ENCODE measurements at regions not wholly inside any gene's neighbourhood (a gene's known extent, or its start where the extent isn't known, plus 50 kb on each side); places are given as distances from the start of the nearest gene placed in this dataset.
A peak's percentile ranks its signal among the peaks of the same experiment; 100 is the strongest.

DNA sequence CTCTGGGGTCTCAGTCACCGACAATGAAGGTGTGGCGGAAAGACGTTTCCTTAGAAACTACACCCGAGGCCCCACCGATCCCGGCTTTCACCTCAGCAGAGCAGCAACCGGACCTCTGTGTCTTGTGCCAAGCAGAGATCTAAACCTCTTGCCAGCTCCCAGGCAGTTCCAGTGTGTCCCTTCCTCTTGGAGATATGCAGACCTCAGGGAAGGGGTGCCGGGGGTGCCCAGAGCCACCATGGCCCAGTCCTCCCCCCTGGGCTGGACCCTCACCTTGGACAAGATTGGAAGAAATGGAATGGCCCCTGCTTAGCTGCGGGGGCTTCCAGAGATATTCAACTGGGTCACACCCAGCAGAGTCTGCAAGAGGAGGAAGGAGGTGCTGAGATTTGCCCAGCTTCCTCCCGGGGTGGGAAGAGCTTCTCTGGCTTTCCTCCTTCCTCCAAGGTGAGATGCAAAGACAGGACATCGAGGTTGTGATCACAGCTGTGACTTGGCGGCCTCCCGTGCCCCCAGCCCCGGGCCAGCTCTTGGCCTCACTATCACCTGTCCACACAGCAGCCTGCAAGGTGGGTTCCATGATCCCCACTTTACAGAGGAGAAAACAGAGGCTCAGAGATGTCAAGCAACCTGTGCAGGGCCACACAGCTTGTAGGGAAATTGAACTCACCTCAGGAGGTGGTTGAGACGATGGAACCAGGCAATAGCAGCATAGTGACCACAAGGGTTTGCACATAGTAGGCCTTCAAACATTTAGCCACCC lies 281.7 kb upstream of the RTL1 start:
- intact Hi-C loops (cut with DNase I; ENCODE audit: low total_unique reads), result no loop called here
- WGBS, 2 donors, result 69% methylated on average over 13 to 15 of the region's 15 CpGs
- TF ChIP-seq POLR2A (IDR thresholded peaks at IDR 0.05), result no peak
- TF ChIP-seq, protein P1, sequence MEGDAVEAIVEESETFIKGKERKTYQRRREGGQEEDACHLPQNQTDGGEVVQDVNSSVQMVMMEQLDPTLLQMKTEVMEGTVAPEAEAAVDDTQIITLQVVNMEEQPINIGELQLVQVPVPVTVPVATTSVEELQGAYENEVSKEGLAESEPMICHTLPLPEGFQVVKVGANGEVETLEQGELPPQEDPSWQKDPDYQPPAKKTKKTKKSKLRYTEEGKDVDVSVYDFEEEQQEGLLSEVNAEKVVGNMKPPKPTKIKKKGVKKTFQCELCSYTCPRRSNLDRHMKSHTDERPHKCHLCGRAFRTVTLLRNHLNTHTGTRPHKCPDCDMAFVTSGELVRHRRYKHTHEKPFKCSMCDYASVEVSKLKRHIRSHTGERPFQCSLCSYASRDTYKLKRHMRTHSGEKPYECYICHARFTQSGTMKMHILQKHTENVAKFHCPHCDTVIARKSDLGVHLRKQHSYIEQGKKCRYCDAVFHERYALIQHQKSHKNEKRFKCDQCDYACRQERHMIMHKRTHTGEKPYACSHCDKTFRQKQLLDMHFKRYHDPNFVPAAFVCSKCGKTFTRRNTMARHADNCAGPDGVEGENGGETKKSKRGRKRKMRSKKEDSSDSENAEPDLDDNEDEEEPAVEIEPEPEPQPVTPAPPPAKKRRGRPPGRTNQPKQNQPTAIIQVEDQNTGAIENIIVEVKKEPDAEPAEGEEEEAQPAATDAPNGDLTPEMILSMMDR (IDR thresholded peaks at IDR 0.05), result no peak
- DNase-seq (ENCODE audit: low spot score in 2 of 2), result peak in 1 of 2 donors; percentile 64
- no peak overlapping the region for H3K4me3 ChIP-seq (ENCODE audit: low read depth, poor library complexity, severe bottlenecking)

DNA sequence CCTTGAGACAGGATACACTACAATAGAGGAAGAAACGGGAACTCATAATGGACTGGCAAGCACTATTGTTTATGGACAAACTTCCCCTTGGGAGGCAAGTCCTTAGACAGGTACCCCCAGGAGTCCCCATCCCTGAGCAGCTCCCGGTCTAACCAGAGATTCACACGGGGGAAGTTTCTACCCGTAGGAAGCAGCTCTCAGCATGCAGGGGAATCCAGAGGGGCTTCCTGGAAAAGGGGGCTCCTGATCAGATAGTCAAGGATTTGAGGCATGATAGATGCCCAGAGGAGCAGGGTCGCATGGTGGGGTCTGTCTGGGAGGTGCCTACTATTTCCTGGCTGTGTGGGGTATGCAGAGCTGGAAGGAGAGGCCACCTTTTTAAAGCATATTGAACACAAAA lies 282.4 kb upstream of the RTL1 start:
- WGBS, 2 donors, result 58 to 64% methylated on average over 5 of the region's 5 CpGs
- intact Hi-C loops (cut with DNase I; ENCODE audit: low total_unique reads), result no loop called here
- peak in 1 of 2 donors; percentile 67 for DNase-seq (ENCODE audit: low spot score in 2 of 2)

DNA sequence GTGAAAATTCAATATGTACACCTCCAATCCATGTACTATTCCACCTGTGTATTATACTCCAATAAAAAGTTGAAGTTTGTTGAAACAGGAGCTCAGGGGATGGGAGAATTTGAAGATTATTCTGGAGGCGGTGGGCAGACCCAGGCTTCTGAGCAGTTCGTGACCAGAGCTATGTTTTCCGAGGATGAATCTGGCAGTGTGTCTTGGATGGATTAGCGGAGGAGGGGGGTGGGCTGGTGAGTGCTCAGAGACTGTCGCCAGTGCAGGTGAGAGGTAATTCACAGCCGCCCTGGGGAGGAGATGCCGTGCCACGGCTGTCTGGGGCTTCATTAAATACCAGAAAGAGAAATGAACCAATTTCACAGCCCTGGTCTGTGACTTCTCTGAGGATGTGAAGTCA lies 283.0 kb upstream of the RTL1 start:
- no peak for DNase-seq (ENCODE audit: low spot score in 2 of 2)
- no peak overlapping the region for H3K4me3 ChIP-seq (ENCODE audit: low read depth, poor library complexity, severe bottlenecking)
- TF ChIP-seq POLR2A (IDR thresholded peaks at IDR 0.05), result no peak
- TF ChIP-seq, protein P1 (IDR thresholded peaks at IDR 0.05), result no peak
- intact Hi-C loops (cut with DNase I; ENCODE audit: low total_unique reads), result no loop called here
- WGBS, 2 donors, result 74 to 79% methylated on average over 8 of the region's 8 CpGs

More for the DNA sequence above, 282.4 kb upstream of the RTL1 start:
- TF ChIP-seq, protein P1 (IDR thresholded peaks at IDR 0.05), result no peak
- TF ChIP-seq POLR2A (IDR thresholded peaks at IDR 0.05), result no peak
- no peak overlapping the region for H3K4me3 ChIP-seq (ENCODE audit: low read depth, poor library complexity, severe bottlenecking)

DNA sequence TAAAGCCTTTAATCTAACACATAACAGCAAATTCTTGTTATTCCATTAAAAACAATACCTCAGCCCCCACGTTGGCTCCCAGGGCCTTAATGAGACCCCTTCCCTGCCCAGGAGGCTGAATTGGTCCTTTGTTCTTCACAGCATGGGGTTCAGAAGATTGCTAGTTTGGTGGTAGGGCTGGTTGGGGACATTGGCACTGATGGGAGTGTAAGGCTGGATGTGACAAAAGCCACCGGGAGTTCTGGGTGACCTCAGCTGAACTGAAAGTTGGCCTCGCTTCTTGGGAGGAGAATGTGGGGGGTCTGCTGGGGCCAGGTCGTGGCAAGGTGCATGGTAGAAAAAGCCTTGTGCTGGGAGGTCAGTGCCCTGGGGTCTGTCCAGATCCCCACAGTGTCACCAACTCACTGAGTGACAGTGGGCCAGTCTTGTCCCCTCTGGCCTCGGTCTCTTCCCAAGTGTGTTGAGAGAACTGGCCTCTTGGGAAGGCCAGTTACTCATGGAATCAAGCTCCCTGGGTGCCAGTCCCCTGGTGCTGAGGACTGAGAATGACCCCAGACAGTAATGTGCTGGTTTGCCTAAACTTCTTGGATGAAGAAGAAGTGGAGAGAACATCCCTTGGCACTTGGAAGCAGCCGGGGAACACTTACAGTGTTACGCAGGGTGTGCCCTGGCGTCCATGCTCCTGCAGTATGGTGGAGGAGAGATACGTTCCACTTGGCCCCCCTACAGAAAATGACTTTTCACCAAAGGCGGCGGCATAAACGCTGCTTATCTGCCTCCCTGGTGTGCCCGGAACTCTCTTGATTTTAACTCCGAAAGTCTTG lies 283.7 kb upstream of the RTL1 start:
- WGBS, 2 donors, result 84 to 88% methylated on average over 14 of the region's 14 CpGs
- intact Hi-C loops (cut with DNase I; ENCODE audit: low total_unique reads), result no loop called here
- DNase-seq (ENCODE audit: low spot score in 2 of 2), result peak in 1 of 2 donors; percentile 72
- H3K4me3 ChIP-seq (ENCODE audit: low read depth, poor library complexity, severe bottlenecking), result no peak overlapping the region
- TF ChIP-seq, protein P1 (IDR thresholded peaks at IDR 0.05), result no peak
- no peak for TF ChIP-seq POLR2A (IDR thresholded peaks at IDR 0.05)

DNA sequence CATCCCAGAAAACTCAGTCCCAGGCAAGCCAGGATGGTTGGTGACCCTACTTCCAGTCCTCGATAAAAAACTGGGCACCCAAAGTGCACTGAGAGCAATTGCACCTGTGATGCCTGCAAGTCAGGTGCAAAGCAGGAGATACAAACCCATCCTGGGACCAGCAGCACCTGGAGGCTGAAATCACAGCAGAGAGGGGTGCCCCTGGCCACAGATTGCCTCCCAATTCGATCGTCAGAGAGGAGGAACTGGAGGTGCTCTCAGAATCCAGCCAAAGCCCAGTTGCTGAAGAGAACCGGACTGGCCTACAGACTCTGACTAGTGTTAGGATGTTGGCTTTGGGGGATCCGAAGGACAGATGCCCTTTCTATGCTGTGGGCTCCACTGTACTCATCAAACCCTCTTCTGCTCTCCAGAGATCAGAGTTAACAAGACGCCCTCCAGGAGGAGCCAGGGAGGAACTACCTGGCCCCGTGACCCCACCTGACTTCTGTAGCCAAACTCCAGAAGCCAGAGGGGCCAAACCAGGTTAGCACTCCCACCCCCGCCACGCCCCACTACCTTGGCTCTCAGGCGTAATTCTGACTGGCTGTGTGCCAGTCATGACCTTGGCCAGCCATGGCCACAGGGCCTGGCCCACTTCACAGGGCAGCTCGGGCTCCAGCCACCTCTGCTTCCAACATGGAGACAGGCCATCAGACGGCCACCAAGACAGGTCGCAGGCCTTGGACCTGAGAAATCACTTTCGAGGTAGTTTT lies 284.5 kb upstream of the RTL1 start:
- no peak for TF ChIP-seq POLR2A (IDR thresholded peaks at IDR 0.05)
- TF ChIP-seq, protein P1 (IDR thresholded peaks at IDR 0.05), result no peak
- intact Hi-C loops (cut with DNase I; ENCODE audit: low total_unique reads), result no loop called here
- DNase-seq (ENCODE audit: low spot score in 2 of 2), result peak in 1 of 2 donors; percentile 53
- 74 to 83% methylated on average over 13 to 14 of the region's 14 CpGs for WGBS, 2 donors
- no peak overlapping the region for H3K4me3 ChIP-seq (ENCODE audit: low read depth, poor library complexity, severe bottlenecking)
